GM12878 (cell line): ENCODE measurements at regions not wholly inside any gene's neighbourhood (a gene's known extent, or its start where the extent isn't known, plus 50 kb on each side); places are given as distances from the start of the nearest gene placed in this dataset.

Experiments used
- ATAC-seq: fragments of 200-7000 bp; cut with Tn5 transposase; 3 replicates; pipeline ENCODE4 v1.9.1; 2020; ENCODE audit warnings: mild to moderate bottlenecking, moderate library complexity
- BruUV-seq: library from RNA; stranded (reverse); fragments of 400-500 nt; replicated peaks from 2 replicates; lab custom pipeline; 2021; lab: Mats Ljungman, UMichigan
- CTCF ChIA-PET: fragments of 300-600 bp; sonication (Branson Sonifier 250); formaldehyde crosslinking; extraction: SDS; loops from one replicate; lab custom pipeline; 2021; ENCODE audit warnings: inconsistent platforms; lab: Yijun Ruan, JAX
- POLR2A ChIA-PET: fragments of 350-600 bp; formaldehyde crosslinking; extraction: SDS; loops from one replicate; lab custom pipeline; 2021; ENCODE audit warnings: inconsistent platforms; lab: Charles Lee
- RAD21 ChIA-PET: fragments of 300-600 bp; sonication (Branson Sonifier 250); formaldehyde crosslinking; loops from one replicate; lab custom pipeline; 2023; ENCODE audit warnings: antibody characterized with exemption; ENCODE audit not compliant: unreplicated experiment; lab: Charles Lee
- SMC1A ChIA-PET: fragments of 300-600 bp; sonication (Branson Sonifier 250); formaldehyde crosslinking; loops from one replicate; lab custom pipeline; 2023; ENCODE audit not compliant: unreplicated experiment, uncharacterized antibody; lab: Charles Lee
- DNase-seq: peaks from one replicate; pipeline ENCODE4 v3.0.0-alpha.2; 2011; ENCODE audit warnings: low read depth, low spot score
- FAIRE-seq: peaks from 3 replicates; lab custom pipeline; 2011; peaks lifted over from hg19 to GRCh38; lab: Jason Lieb, UNC
- H2AFZ ChIP-seq: 2 replicates; pipeline ENCODE4 v1.6.0; 2011; ENCODE audit warnings: low read depth, low read length, control low read depth; ENCODE audit not compliant: control insufficient read depth
- H3K27ac ChIP-seq: 2 replicates; pipeline ENCODE4 v1.5.1; 2011; ENCODE audit warnings: control low read depth; ENCODE audit not compliant: control insufficient read depth, insufficient read depth
- H3K27me3 ChIP-seq, 2 experiments: replicated peaks in 1 of 2; 2 replicates each; pipeline versions ENCODE4 v1.6.0 to v1.6.1; 2011; ENCODE audit warnings: low read length in 1 of 2; ENCODE audit not compliant: control insufficient read depth in 2 of 2, insufficient read depth in 2 of 2
- H3K36me3 ChIP-seq, 2 experiments: 2 replicates each; pipeline ENCODE4 v1.5.1; 2011; ENCODE audit warnings: low read length in 1 of 2; ENCODE audit not compliant: control insufficient read depth in 2 of 2, insufficient read depth in 2 of 2
- H3K4me1 ChIP-seq: 2 replicates; pipeline ENCODE4 v1.6.1; 2011; ENCODE audit warnings: mild to moderate bottlenecking, low read length, moderate library complexity, mixed read lengths; ENCODE audit not compliant: control insufficient read depth, insufficient read depth
- H3K4me2 ChIP-seq: 2 replicates; pipeline ENCODE4 v1.6.0; 2011; ENCODE audit warnings: control low read depth; ENCODE audit not compliant: control insufficient read depth, insufficient read depth
- H3K4me3 ChIP-seq: fragments of 200-600 bp; sonication (generic); 2 replicates; pipeline ENCODE4 v1.5.1; 2016
- H3K79me2 ChIP-seq: 2 replicates; pipeline ENCODE4 v1.6.0; 2011; ENCODE audit warnings: low read length; ENCODE audit not compliant: control insufficient read depth, insufficient read depth
- H3K9ac ChIP-seq: 2 replicates; pipeline ENCODE4 v1.8.0; 2011; ENCODE audit warnings: low read length, control low read depth, mixed read lengths; ENCODE audit not compliant: control insufficient read depth, insufficient read depth
- H3K9me3 ChIP-seq: replicated peaks from 3 replicates; pipeline ENCODE4 v1.5.1; 2011; ENCODE audit warnings: mild to moderate bottlenecking, low read length; ENCODE audit not compliant: control insufficient read depth, insufficient read depth
- H4K20me1 ChIP-seq: 2 replicates; pipeline ENCODE4 v1.6.0; 2011; ENCODE audit not compliant: control insufficient read depth, insufficient read depth
- CHD4 ChIP-seq: fragments of 200-600 bp; sonication (generic); IDR thresholded peaks from 2 replicates; pipeline ENCODE4 v1.6.1; 2016; ENCODE audit warnings: mild to moderate bottlenecking
- CREM ChIP-seq: IDR thresholded peaks from 2 replicates; pipeline ENCODE4 v1.6.1; 2014; ENCODE audit warnings: antibody characterized with exemption, low read depth
- RUNX3 ChIP-seq: IDR thresholded peaks from 2 replicates; pipeline ENCODE4 v1.6.1; 2012; ENCODE audit warnings: low read length, inconsistent platforms
- WRNIP1 ChIP-seq: IDR thresholded peaks from 2 replicates; pipeline ENCODE4 v1.6.1; 2011; ENCODE audit warnings: low read depth, low read length, improper control_type of control experiment, borderline replicate concordance
- YBX1 ChIP-seq: fragments of 450-650 bp; IDR thresholded peaks from 2 replicates; pipeline ENCODE4 v1.6.1; 2016; ENCODE audit warnings: antibody characterized with exemption
- ZNF622 ChIP-seq: fragments of 450-650 bp; IDR thresholded peaks from 2 replicates; pipeline ENCODE4 v1.6.1; 2017; ENCODE audit warnings: mild to moderate bottlenecking, inconsistent platforms
- ZSCAN29 ChIP-seq: fragments of 450-650 bp; IDR thresholded peaks from 2 replicates; pipeline ENCODE4 v1.6.1; 2017; ENCODE audit warnings: mild to moderate bottlenecking, moderate library complexity
- WGBS: methylation state at CpG from one replicate; pipeline ENCODE4 v1.1.6; 2016; ENCODE audit warnings: low lambda C conversion rate; ENCODE audit not compliant: insufficient replicate concordance, insufficient coverage; ENCODE audit errors: missing lambda C conversion rate; 5-methylcytosine and 5-hydroxymethylcytosine counted together
- in situ Hi-C: fragments of 300-500 bp; cut with MboI; formaldehyde crosslinking; loops from 9 replicates; pipeline ENCODE4 v1.14.3; 2018; ENCODE audit warnings: mixed read lengths
- intact Hi-C: fragments of 100-400 bp; cut with micrococcal nuclease; formaldehyde crosslinking; loops from one replicate; pipeline ENCODE4 v1.14.2; 2022; ENCODE audit not compliant: unreplicated experiment

- WGBS, result 12% methylated on average over 11 of the region's 11 CpGs
- in situ Hi-C loops (no loop called here), intact Hi-C loops (no loop called here)
- Histone ChIP-seq H3K9me3 (no peaks in the 10 kb centered on the region), H3K36me3 (no peaks in the 10 kb centered on the region), H3K27ac (no peak overlapping the region), H3K9ac (no peak overlapping the region), H4K20me1 (no peaks in the 10 kb centered on the region), H3K79me2 (no peaks in the 10 kb centered on the region), H3K27me3 (0 out of 4 replicates have a peak, but pooled peaks cover 0 to 3% of the 10 kb centered on the region in 2 experiments), H3K4me3 (no peak overlapping the region), H3K4me1 (no peaks in the 10 kb centered on the region), H3K4me2 (no peak overlapping the region), H2AFZ (no peak overlapping the region)
- TF ChIP-seq CREM (no peak), RUNX3 (no peak)
- no TSS peak for BruUV-seq
- RAD21 ChIA-PET, result no interaction called here
- POLR2A ChIA-PET, result no interaction called here
- DNase-seq, result no peak
- ATAC-seq, result no peak
- SMC1A ChIA-PET, result no interaction called here
- FAIRE-seq, result no peak
- CTCF ChIA-PET, result no interaction called here
Observed at GRCh38 chr18:24831871-24832665, 371.6 kb downstream of the HRH4 start.

- no peaks in the 10 kb centered on the region for H3K79me2 ChIP-seq
- in situ Hi-C loops (no loop called here), intact Hi-C loops (no loop called here)
- no peak overlapping the region for H2AFZ ChIP-seq
- BruUV-seq, result no TSS peak
- no peak for ATAC-seq
- ChIA-PET POLR2A (no interaction called here), CTCF (no interaction called here), RAD21 (no interaction called here), SMC1A (no interaction called here)
- FAIRE-seq, result no peak
- no peak overlapping the region for H3K4me3 ChIP-seq
- no peaks in the 10 kb centered on the region for H3K4me1 ChIP-seq
- WGBS, result 82% methylated on average over 1 of the region's 1 CpG
- no peaks in the 10 kb centered on the region for H4K20me1 ChIP-seq
- H3K9ac ChIP-seq, result no peak overlapping the region
- no peaks in the 10 kb centered on the region for H3K27me3 ChIP-seq
- H3K27ac ChIP-seq, result no peak overlapping the region
- no peak for DNase-seq
- H3K9me3 ChIP-seq, result no peaks in the 10 kb centered on the region
- no peak overlapping the region for H3K4me2 ChIP-seq
- H3K36me3 ChIP-seq, result no peaks in the 10 kb centered on the region
- no peak for TF ChIP-seq ZNF622
- no peak for TF ChIP-seq CHD4
- no peak for TF ChIP-seq ZSCAN29
- no peak for TF ChIP-seq YBX1
- no peak for TF ChIP-seq WRNIP1
Observed at GRCh38 chr18:24835751-24836150, 375.3 kb downstream of the HRH4 start.
